GM21529 (cell line): ENCODE measurements at regions not wholly inside any gene's neighbourhood (a gene's known extent, or its start where the extent isn't known, plus 50 kb on each side); places are given as distances from the start of the nearest gene placed in this dataset.

ENCODE experiments used
- ATAC-seq: cut with Tn5 transposase; IDR thresholded peaks from one replicate; pipeline ENCODE4 v1.9.1; 2021; ENCODE audit not compliant: unreplicated experiment

DNA sequence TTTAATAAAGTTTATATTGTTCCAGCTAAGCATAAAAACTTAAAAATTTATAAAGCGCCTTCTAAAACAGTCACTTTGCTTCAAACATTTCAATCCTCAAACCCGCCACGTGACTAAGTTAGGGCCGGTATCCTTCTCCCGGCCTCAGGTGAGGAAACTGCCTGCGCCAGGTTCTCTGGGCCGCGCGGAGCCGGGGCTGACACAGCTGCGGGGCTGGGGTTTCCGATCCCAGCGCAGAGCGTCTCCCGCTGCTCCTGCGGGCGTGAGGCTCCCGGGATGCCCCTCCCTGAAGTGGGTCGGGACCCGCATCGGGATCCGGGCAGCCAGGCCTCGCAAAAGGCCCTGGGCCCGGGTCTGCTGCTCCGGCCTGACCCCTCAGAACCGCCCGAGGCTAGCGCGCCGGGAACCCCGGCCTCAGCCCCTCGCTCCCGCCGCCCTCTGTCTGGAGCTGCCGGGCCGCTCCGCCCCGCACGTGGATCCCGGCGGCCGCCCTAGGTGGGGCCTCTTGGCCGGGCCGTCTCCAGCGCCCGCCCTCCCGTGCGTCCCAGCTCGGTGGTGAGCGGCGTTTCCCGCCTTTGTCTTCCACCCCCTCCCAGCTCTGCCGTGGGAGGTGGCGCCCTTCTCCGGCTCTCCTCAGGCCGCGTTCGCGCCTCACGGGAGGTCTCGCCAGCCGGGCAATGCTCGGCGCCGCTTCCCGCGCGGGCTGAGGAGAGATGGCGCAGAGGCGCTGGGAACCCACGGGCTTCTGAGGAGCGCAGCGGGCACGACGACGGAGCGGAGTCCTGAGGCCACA lies 267.9 kb downstream of the DLL1 start:
- no peak for ATAC-seq

DNA sequence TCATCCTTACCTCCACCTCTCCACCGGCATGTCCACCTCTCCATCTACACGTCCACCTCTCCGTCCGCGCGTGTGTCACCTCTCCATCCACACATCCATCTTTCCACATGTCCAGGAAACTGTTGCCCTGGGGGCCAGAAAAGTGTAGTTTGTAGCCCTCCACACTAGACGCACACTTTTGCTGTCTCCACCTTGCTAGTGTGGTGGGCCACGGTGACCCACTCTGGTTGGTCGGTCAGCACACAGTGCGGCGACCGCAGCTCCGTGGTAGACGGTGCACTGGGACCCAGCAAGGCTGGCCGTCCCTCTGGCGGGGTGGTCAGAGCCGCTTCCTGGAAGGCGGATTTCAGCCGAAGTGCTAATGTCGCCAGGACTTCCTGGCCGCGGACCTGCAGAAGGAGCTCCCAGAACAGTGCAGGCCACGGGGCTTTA lies 268.6 kb downstream of the DLL1 start:
- no peak for ATAC-seq

DNA sequence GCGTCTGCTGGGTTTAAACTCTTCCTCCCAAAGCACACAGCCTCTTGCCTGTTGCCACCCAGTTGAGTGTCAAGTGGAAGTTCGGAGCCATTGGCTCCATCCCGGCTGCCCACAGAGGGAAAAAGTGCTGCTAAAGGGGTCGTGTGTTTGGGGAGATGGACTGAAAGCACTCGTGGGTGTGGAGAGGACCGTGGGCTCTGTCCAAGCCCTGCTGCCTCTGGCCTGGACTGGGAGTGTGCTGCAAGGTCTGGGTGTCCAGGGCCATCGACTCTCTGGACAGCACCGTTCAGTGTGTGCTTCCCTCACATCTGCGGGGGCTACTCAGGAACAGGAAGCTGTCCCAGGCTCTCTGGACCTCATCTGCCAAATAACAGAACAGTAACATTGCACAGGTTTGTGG lies 269.3 kb downstream of the DLL1 start:
- no peak for ATAC-seq

DNA sequence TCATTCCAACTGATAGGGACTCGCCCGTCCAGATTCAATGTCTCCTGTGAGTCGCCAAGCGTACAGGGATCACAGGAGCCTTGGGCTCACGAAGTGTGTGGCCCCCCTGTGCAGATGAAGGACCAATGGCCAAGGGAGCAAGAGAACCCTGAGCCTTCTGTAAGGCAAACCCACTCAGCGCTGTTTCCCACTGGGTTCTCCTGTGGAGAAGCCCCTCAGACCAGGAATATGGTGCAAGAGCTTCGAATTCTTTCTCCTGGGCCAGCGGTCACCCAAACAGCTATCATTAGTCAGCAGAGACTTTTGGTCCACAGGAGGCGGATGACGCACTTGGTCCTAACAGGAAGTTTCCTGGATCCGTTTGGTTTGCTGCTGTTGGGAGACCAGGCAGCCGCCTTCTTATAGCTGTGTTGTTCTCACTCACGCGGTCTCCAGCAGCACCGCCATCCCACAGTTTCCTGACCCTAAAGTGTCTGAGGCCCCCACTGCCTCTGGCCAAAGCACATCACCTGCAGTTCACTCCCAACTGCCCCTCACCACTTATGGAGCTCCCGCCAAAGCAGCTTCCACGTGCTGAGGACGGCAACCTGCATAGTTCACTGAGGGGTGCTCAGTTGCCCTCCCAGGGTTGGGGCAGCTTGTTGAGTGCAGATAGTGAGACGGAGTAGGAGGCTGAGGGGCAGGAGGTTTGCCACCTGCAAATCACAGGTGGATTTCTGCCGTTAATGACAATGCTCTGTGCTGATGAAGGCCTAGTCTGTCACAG lies 268.6 kb downstream of the ERMARD start:
- no peak for ATAC-seq

DNA sequence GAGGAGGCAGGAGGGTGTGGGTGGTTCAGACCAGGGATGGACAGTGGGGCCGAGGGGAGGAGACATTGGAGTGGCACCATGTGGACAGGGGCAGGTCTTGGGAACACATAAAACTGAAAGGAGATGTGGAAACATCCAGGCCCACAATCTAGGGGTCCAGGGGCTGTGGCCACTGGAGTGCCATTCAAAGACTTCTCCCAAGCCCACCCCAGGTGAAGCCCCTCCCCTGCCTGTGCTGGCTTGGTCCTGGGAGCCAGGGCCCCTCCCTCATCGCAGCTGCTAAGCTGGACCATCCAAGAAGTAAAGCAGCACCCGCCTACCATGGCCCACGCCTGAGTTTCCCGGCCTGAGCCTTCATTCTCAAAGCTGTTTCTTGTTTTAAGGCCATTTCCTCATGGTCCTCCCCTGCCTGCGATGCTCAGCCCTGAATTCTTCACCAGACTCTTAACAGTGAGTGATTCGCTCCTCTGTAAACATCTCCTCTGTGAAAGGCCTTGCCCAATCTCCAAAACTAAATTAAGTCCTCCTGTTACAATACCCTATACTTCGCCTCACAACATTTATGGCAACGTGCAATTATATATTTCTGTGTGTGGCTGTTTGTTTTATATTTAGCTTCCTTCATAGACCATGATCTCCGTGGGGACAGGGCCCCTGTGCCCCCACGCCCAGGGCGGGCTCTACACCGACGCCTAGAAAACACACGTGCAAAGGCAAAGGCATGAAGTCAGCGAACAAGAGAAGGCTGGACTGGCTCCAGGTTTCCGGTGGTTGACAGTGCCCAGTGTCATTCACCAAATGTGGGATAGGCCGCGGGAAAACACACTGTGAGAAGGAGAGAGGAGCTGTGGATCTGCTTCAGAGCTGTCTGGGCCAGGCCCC lies 267.8 kb downstream of the ERMARD start:
- ATAC-seq, result no peak

DNA sequence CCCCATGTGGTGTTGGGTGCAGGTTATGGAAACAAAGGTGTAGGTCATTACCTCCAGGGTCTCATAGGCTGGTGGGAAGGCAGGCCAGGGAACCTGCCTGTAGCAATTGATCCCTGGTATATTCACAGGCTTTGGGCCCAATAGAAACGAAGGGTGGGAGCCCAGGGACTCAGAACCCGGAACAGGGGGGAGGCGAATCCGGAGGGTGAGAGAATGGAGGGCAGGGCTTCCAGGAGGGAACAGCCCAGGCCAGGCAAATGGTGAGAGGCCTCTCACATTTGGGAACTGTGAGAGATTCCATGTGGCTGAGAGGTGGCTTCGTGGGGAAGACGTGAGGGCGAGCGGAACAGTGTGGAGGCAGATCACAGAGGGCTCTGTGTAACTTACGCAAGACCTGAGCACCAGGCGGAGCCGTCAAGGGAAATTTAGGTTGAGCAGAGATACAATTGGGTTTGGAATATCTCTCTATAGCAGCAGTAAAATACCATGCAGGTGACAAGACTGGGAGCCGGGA lies 267.1 kb downstream of the ERMARD start:
- no peak for ATAC-seq

DNA sequence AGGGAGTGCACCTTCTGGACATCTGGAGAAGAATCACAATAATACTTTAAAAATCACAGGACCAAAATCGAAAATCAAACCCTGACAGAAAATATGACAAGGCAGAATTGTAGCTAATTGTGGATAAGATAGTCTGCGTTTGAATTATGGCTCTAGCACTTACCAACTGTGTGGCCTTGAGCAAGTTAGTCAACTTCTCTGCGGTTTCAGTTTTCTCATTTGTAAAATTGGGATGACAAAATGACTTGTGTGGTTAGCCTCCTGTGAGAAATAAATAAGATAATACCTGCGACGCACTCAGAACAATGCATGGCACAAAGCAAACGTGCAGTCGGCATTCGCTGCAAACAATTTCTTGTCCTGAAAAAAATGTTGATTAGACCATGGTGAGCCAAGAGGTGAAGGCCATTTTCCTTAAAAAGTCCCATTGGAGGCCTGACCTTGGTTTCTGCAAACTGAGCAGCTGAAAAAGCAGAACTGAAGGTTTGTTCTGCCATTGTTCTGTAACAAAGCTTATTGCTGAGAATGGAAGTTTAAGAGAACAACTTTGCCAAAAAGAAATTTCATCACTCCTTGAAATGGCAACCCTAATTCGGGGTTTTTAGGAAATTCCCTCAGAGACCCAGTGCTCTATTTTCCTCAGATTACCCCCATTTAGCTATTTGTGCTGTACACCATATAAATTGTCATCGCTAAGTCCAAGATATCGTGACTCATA lies 266.3 kb downstream of the ERMARD start:
- ATAC-seq, result no peak

DNA sequence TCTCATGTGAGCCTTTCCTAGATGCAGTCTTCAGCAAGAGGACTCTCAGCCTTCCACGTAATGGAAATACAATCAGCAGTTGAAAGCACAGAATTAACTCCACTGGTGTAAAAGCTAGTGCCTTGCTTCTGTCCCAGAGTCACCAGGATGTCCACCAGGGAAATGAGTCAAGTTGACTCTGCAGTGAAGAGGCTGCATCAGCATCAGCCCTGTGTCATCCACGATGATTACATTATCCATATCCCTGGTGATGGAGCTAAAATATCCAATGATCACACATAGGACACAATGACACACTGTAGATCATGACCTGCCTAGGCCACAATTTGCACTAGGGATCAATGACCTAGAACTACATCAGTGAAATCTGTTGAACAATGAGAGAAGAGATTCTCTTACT lies 262.4 kb downstream of the ERMARD start:
- no peak for ATAC-seq

DNA sequence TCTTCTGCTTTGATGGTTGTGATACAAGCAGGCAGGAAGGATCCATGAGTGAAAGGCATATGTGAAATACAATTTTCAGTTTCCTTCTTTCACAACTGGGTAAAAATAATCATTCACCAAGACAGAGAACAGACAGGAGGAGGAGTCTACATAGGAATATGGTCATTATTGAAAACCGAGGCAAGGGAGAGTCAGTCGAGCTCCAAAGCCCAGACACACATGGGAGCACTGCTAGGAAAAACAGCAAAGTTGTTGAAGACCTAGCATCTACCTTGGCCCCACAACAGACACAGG lies 260.6 kb downstream of the ERMARD start:
- no peak for ATAC-seq

DNA sequence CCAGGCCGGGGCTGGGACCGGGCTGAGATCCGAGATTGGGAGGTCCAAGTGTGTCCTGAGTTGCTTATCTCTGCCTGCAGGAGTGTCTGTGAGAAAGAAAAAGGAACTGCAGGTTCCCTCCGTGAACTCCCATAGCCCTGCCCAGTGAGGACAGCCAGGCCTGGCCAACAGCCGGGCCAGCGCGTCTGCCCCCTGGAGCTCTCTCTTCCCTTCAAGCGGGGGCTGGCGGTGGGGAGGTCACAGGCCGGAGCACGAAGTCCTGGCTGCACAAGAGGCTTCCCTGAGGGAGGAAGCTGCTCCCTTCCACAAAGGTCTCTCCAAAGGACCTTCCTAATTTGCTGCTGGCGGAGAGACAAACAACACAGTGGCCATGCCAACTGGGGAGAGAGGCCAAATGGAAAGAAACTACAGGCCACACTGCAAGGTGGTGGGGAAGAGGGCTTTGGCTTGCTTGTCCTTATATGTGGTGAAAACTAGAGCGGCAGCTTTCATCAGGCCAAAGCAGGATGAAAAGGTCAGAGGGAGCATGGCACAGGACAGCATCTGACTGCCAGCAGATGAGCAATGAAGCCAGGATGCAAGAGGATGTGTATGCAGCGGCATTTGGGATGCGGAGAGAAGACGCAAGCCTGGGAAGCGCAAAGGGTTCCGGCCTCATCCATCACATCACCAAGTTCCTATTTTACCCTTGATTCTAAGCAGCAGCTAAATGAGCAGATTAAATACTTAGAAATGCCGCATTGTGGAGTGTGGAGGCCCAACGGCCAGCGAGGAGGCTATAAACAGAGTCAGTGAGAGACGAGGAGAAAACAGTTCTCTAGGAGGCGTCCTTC lies 260.0 kb downstream of the ERMARD start:
- no peak for ATAC-seq

DNA sequence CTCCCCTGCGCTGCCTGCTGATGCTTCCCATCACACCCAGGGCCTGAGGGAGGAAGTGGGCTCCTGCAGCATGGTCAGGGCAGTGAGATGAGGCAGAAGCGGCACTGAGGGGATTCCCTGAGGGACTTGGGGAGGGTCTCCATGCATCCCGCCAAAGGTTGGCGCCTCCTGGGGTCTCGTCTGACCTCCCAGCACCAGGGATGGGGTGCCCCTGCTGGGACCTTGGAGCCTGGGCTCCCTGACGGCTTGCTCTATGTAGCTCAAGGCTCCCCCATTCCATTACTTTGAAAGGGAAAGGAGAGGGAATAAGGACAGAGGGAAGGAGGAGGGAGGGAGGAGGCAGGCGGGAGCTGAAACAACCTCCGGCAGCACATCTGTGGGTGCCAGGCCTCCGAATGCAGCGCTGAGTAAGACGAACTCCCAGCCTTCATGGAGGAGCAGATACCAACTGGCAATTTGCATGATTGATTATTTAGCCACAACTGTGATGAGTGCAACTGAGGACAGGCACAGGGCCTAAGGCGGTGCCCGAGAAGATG lies 259.3 kb downstream of the ERMARD start:
- no peak for ATAC-seq

DNA sequence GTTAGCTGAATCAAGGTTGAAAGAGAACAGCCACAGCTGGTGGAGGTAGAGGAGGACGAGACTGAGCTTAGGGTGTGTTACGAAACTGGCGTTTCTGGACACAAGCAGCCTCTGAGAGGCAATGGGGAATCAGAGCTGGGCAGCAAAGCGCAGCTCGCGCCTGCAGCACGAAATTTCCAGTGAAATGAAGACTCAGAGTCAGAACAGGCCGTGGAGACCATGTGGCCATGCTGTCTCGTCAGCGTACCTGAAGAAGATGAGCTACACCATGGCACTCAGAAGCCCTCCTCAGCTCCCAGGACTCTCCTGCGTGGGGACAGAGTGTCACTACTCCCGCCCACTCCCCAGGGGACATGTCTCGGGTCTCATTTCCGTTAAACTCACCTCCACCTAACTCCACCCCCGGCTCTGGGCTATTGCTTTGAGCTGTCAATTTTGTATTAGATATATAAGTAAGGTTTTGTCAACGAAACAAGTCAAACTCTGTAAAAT lies 256.9 kb downstream of the ERMARD start:
- ATAC-seq, result no peak

DNA sequence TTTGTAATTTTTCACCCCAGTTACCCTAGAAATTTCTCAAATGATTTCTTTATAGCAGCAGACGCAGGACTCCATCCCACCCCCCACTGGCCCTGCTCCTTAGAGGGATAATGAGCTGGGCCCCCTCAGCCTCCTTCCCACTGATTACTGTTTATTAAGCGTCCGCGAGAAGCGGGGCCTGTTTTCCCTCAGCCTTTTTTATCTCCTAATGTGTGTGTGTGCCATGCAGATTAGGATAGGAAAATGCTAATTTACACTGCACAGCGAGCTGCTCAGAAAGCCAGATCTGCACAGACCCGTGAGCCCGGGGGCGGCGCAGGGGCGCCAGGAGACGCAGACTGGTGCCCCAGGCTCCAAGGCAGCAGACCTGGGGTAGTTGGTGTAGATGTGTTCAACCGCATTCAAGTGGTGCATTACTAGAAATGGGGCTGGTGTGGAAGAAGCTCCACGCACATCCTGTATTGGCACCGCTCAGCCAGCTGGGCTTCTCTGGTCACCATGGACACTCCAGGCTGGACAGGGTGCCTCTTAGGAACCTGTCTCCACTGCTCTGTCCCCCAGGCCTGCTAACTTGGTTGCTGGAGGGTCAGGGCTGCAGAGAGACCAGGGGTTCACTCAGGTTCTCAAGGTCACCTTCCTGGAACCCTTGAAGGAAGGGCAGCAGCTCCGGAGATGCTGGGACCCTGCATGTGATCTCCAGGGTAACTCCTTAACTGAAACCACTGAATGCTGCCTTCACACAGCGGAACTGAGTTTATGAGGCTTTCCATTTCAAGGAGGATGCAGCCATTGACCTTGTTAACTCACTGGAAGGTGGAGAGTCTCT lies 256.3 kb downstream of the ERMARD start:
- no peak for ATAC-seq

DNA sequence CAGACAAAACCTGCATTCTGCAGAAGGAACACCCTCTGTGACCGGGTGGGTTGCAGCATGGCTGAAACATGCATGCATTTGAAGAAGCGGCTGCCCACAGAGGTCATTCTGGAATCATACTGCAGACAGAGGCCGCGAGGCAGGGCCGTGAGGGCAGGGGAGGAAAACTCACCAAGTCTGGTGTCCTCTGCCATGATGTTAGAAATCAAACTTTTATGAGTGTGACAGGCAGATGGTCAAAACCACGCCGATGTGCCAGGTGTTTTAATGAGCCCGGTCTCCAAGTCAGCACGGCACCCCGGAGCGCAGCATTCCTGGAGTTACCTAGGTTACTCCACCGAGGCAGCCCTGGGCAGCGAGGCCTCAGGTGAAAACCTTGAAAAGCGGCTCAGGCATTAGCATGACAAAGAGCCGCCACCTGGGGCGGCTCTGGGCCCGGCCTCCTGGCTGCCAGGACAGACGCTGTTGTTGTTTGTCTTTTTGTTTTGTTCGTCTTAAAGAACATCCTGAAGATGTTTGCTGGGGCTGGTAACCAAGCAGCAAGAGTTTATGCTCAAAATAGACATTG lies 255.6 kb downstream of the ERMARD start:
- no peak for ATAC-seq

DNA sequence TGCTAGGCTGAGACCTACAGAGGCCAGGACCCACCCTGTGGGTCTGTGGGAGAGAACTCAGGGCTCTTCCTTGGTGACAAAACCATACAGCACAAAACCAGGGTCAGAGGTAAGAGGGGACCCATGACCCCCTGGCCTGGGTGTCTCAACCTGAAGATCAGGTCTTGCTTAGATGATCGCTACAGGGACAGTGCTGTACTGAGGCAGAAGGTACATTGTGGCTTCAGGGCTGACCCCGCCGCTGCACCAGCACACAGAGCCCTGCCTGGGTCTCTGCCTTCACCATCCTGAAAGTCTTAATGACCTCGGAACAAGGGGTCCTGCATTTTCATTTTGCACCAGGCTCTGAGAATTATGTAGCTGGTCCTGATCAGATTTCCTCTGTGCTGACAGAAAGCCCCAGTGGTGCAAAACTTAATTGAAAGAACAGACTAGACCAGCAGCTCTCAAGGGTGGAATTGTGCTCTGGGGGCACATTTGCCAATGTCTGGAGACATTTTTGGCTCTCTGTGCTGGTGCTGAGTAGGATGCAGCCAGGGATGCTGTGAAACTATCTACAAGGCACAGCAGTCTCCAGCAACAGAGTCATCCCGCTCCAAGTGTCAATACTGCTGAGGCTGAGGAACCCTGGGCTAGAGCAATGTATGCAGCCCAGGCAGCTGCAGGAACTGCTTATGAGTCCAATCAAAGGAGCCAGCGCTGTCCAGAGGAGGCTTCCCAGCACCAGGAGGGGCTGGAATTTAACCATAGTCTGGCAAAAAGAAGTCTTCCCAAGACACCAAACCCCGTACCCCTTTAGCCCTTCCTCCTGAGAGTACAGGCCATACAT lies 254.9 kb downstream of the ERMARD start:
- ATAC-seq, result no peak

DNA sequence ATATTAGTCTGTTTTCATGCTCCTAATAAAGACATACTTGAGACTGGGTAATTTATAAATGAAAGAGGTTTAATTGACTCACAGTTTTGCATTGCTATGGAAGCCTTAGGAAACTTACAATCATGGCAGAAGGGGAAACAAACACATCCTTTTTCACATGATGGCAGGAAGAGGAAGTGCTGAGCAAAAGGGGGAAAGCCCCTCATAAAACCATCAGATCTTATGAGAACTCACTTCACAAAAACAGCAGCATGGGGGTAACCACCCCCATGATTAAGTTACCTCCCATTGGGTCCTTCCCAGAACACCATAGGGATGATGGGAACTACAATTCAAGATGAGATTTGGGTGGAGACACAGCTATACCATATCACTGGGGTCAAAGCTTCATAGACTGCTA lies 254.2 kb downstream of the ERMARD start:
- ATAC-seq, result no peak

DNA sequence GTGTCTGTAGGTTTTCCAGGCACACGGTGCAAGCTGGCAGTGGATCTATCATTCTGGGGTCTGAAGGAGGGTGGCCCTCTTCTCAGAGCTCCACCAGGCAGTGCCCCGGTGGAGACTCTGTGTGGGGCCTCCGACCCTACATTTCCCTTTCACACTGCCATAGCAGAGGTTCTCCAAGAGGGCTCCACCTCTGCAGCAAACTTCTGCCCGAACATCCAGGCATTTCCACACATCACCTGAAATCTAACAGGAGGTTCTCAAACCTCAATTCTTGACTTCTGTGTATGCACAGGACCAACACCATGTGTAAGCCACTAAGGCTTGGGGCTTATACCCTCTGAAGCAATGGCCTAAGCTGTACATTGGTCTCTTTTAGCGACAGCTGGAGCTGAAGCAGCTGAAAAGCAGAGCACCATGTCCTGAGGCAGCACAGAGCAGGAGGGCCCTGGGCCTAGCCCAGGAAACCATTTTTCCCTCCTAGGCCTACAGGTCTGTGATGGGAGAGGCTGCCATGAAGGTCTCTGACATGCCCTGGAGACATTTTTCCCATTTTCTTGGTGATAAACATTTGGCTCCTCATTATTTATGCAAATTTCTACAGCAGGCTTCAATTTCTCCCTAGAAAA lies 253.3 kb downstream of the ERMARD start:
- ATAC-seq, result no peak
